Mammary epithelial cell (primary cell): ENCODE measurements at regions not wholly inside any gene's neighbourhood (a gene's known extent, or its start where the extent isn't known, plus 50 kb on each side); places are given as distances from the start of the nearest gene placed in this dataset.

Source experiments
- CTCF ChIP-seq, 2 donors: IDR thresholded peaks in 1 of 2; conservative IDR thresholded peaks in 1 of 2; 2 replicates each; pipeline ENCODE4 v1.5.1; 2011 to 2012; ENCODE audit warnings: inconsistent platforms in 2 of 2, low read length in 2 of 2, mild to moderate bottlenecking in 2 of 2, control low read depth in 1 of 2, low read depth in 1 of 2; ENCODE audit not compliant: insufficient read depth in 1 of 2; ENCODE audit errors: extremely low read depth in 1 of 2
- EZH2 ChIP-seq: IDR thresholded peaks from 2 replicates; pipeline ENCODE4 v1.6.1; 2012; ENCODE audit warnings: low read length, inconsistent platforms, borderline replicate concordance

GRCh38 chr21:39001341-39001740 lies 181.9 kb downstream of the PSMG1 start:
- TF ChIP-seq CTCF (conservative IDR thresholded peaks at IDR 0.05 in 1 of 2, IDR thresholded peaks at IDR 0.05 in 1 of 2; ENCODE audit: extremely low read depth in 1 of 2, insufficient read depth in 1 of 2, low read depth in 1 of 2, low read length in 2 of 2) (no peak), EZH2 (no peak)
